ENCODE measurements at regions not wholly inside any gene's neighbourhood (a gene's known extent, or its start where the extent isn't known, plus 50 kb on each side); places are given as distances from the start of the nearest gene placed in this dataset.
A peak's percentile ranks its signal among the peaks of the same experiment; 100 is the strongest.

DNA sequence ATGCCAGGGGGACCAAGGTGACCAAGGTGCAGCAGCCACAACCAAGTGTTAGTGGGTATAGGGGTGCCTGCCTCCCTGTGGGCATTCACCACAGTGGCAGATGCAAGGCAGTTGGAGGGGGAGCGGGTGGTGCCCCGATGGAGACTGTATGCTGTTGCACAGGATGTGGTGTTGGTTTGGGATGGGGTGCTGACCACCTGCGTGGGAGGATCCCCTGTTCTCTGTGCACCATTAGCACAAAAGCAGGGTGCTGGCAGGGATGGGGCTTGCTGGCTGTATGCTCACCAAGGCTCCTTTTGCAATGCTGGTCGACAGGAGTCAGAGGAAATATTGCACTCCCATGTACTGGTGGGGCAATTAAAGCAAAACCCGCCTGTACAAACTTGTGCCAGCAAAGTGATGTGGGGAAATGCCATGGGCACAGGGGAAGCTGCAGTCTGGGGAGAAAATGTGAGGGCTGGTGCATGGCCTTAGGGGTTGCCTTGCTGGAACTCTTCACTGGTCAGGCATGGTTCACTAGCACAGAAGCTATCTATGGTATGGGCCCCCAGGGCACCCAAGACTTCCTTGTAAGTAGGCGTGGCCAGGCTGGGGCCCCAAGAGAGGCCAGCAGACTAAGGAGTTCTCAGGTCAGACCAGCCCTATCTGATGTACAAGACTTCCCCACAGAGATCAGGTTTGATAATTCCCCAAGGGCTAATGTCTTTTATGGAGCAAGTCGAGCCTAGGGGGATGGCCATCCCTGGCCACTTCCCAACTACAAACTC is 51.9 kb upstream of the GNAT3 start:
- DNase-seq: no peak

DNA sequence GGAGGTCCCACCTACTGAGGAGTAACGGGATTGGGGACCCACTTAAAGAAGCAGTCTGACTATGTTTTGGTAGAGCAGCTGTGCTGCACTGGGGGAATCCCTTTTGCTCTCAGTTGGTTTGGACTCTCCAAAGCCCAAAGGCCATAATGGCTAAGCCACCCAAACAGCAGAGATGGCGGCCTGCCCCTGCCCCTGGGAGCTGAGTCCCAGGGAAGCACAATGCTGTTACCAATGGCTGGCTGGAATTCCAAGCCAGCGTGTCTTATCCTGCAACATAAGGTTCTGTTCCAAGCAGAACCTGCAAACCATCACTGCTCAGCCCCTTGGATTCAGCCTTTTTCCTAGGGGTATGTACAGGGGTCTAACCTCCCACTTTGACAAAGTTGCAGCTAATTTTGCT is 53.7 kb upstream of the GNAT3 start:
- no peak for DNase-seq

DNA sequence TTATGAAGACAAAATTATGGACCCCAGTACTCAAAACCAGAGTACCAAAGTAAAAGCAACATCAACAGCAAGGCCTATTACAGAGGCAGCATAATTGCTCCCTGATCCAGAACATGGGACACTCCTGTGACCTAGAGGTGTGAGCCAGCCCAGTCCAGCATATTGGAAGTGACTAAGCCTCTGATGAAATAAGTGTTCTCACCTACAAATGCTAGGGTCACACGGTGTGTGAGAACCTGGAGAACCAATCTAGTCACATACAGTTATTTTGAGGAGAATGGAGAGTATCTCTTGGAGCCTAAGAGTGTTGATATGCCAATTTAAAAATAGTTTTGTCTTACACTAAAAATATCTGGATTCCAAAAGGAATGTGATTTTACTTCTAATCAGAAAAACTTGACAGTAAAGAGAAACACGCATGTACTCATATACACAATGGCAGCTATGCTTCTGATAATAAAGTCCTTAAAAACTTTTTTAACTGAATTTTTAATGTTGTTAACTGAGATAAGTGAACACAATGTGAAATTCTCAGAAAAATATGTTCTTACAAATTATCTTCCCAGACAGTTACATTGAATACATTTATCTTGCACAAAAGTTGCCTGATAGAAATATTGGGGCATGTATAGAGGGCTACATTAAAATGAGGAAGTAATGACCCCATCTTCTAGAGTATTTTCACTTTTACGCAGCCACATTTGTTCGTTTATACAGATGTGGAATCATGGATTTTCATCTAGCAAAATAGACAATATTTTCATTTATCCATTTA is 56.8 kb upstream of the CD36 start:
- peak; percentile 97 for DNase-seq

DNA sequence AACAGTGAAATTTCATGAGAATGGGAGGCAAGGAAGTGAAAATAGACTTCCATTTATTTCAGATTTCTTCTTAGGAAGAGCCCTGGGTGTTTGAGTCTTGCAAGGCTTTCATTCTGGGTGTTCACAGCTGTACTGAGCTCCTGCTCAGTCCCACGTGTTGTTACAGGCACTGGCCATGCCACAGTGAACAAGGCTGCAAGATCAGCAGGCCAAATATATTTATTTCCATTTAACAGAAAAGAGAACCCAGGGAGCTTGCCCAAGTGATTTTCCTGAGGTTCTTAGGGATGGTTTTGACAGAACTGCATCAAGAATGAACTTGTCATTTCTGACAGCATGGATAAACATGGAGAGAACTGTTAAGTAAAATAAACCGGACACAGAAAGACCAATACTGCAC is 54.5 kb upstream of the CD36 start:
- DNase-seq: peak; percentile 34

DNA sequence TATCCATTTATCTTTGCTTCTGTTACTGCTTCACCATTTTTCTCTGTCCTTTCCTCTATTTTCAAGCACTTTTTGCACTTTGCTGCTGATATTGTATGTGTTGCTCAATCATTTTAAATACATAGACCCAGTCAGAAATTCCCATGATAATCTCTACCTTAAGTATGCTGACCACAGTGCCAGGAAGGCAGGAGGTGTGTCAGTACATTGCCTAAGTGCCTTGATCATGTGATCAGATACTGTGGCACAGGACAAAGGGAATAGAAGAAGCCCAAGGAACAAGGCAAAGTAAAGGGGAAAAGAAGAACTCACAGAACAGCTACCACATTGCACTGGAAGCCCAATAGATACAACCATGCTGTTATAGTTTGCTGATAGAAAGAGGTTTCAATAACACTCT is 53.7 kb upstream of the CD36 start:
- DNase-seq: peak; percentile 58

DNA sequence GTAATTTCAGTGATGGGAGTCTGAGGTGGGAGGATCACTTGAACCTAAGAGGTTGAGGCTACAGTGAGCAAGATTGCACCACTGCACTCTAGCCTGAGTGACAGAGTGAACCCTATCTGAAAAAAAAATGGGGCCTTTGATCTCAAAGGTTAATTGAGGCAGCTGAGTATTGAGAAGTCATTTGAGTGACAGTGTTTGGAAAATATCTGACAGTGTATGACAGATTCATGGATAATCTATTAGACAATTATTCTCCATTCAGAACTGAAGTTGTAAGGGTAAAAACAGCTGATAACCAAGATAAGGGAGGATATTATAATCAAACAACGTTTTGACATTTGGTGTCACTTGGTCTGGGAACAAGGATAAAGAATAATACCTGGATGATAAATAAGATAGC is 50.9 kb upstream of the CD36 start:
- no peak for DNase-seq

DNA sequence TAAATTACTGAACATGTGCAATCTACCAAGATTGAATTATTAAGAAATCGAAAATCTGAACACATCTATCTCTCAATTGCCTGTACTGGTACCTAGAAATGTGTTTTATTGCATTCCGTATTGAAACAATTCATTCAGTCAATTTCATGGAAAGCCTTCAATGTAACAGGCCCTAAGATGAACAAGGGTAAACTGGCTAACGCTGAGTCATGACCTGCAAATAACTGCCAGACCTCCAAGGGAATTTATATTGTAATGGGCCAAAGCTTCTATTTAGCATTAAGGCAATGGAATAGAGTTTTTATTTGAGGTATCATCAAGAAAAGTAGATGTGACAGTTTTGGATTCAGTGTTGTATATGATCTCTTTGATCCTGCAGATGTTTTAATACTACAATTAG is 49.9 kb upstream of the CD36 start:
- DNase-seq: peak; percentile 56

Measured in hematopoietic multipotent progenitor cell treated with erythropoietin and hydrocortisone succinate and interleukin-3 and kit ligand, for 8 days (in vitro differentiated cells).